Right kidney (tissue), 1 donor: ENCODE measurements at regions not wholly inside any gene's neighbourhood (a gene's known extent, or its start where the extent isn't known, plus 50 kb on each side); places are given as distances from the start of the nearest gene placed in this dataset.

Source experiments
- DNase-seq: peaks from one replicate; pipeline ENCODE4 v3.0.0-alpha.2; 2016

- DNase-seq = no peak
These were observed 71.0 kb upstream of the TAF1B start for GRCh38 chr2:9772035-9772998.

- no peak for DNase-seq
These were observed 70.0 kb upstream of the TAF1B start for GRCh38 chr2:9772999-9773902.

GRCh38 chr2:9773903-9774239 is 69.4 kb upstream of the TAF1B start:
- DNase-seq = no peak

- DNase-seq = no peak
These were observed 69.0 kb upstream of the TAF1B start for GRCh38 chr2:9774266-9774665.

- DNase-seq = no peak
These were observed 67.9 kb upstream of the TAF1B start for GRCh38 chr2:9775351-9775750.

- no peak for DNase-seq
These were observed 67.1 kb upstream of the TAF1B start for GRCh38 chr2:9775999-9776712.

GRCh38 chr2:9777081-9777480 is 66.2 kb upstream of the TAF1B start:
- DNase-seq = no peak

GRCh38 chr2:9778012-9778411 is 65.3 kb upstream of the TAF1B start:
- DNase-seq = no peak

GRCh38 chr2:9778471-9779316 is 64.6 kb upstream of the TAF1B start:
- no peak for DNase-seq

GRCh38 chr2:9779596-9780264 is 63.5 kb upstream of the TAF1B start:
- no peak for DNase-seq

- DNase-seq = no peak
These were observed 62.7 kb upstream of the TAF1B start for GRCh38 chr2:9780368-9781130.

- DNase-seq = no peak
These were observed 62.0 kb upstream of the TAF1B start for GRCh38 chr2:9781252-9781651.

- no peak for DNase-seq
These were observed 61.0 kb upstream of the TAF1B start for GRCh38 chr2:9782197-9782719.

GRCh38 chr2:9789371-9789770 is 53.9 kb upstream of the TAF1B start:
- DNase-seq = no peak

- DNase-seq = no peak
These were observed 52.5 kb upstream of the TAF1B start for GRCh38 chr2:9790702-9791225.

- no peak for DNase-seq
These were observed 51.6 kb upstream of the TAF1B start for GRCh38 chr2:9791711-9792110.

GRCh38 chr2:9793156-9793917 is 49.9 kb upstream of the TAF1B start:
- no peak for DNase-seq
